ENCODE measurements at regions not wholly inside any gene's neighbourhood (a gene's known extent, or its start where the extent isn't known, plus 50 kb on each side); places are given as distances from the start of the nearest gene placed in this dataset.

- TF ChIP-seq OSR1 (CRISPR knock-in tag; IDR thresholded peaks at IDR 0.05) (no peak), PATZ1 (CRISPR knock-in tag; IDR thresholded peaks at IDR 0.05; ENCODE audit: borderline replicate concordance) (no peak), TOX (CRISPR knock-in tag; IDR thresholded peaks at IDR 0.05; ENCODE audit: borderline replicate concordance) (no peak), PPARA (CRISPR knock-in tag; IDR thresholded peaks at IDR 0.05; ENCODE audit: borderline replicate concordance) (no peak), ZC3H10 (CRISPR knock-in tag; IDR thresholded peaks at IDR 0.05) (no peak), ZFP30 (CRISPR knock-in tag; IDR thresholded peaks at IDR 0.05) (no peak), ESRRG (CRISPR knock-in tag; IDR thresholded peaks at IDR 0.05) (no peak), ZNF8 (CRISPR knock-in tag; IDR thresholded peaks at IDR 0.05) (no peak), ARNTL (CRISPR knock-in tag; IDR thresholded peaks at IDR 0.05; ENCODE audit: borderline replicate concordance, low read depth) (no peak)
These were observed 58.3 kb upstream of the MED4 start for GRCh38 chr13:48153186-48153585.

All from SK-N-SH treated with all-trans-retinoic acid at 6 μM for 48 hours (cell line).